ENCODE measurements at regions not wholly inside any gene's neighbourhood (a gene's known extent, or its start where the extent isn't known, plus 50 kb on each side); places are given as distances from the start of the nearest gene placed in this dataset.

DNA sequence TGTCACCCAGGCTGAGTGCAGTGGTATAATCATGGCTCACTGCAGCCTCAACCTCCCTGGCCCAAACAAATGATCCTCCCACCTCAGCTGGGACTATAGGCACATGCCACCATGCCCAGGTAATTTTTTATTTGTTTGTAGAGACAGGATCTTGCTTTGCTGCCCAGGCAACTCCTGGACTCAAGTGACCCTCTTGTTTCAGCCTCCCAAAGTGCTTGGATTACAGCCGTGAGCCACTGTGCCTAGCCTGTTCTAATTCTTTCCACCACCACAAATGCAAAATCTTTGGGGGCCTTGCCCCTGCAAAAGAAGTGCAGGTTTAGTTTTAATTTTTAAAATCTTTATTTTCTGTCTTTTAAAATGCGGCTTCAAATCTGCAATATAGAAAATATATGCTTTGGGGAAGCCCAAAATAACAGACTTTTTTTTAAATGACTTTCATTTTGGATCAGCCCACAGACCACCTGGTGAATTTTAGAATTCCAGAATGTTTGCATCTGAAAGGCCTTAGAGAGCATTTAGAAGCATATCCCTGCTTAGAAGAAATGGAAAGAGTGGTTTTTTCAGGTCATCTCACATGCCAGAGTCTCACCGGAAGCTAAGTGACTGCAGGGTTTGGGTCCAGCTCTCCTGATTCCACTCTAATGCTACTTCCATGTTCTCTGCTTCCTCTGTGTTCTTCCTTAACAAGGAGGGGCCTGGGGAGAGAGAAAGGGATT, 111.4 kb upstream of the FER start:
- TF ChIP-seq, protein P1, sequence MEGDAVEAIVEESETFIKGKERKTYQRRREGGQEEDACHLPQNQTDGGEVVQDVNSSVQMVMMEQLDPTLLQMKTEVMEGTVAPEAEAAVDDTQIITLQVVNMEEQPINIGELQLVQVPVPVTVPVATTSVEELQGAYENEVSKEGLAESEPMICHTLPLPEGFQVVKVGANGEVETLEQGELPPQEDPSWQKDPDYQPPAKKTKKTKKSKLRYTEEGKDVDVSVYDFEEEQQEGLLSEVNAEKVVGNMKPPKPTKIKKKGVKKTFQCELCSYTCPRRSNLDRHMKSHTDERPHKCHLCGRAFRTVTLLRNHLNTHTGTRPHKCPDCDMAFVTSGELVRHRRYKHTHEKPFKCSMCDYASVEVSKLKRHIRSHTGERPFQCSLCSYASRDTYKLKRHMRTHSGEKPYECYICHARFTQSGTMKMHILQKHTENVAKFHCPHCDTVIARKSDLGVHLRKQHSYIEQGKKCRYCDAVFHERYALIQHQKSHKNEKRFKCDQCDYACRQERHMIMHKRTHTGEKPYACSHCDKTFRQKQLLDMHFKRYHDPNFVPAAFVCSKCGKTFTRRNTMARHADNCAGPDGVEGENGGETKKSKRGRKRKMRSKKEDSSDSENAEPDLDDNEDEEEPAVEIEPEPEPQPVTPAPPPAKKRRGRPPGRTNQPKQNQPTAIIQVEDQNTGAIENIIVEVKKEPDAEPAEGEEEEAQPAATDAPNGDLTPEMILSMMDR (IDR thresholded peaks at IDR 0.05; ENCODE audit: insufficient read depth, low read length, poor library complexity, severe bottlenecking) = no peak
- TF ChIP-seq EZH2phosphoT487 (conservative IDR thresholded peaks at IDR 0.05; ENCODE audit: low read length) = no peak

Data from SU-DHL-6 (cell line).